Naive thymus-derived CD8-positive, alpha-beta T cell (primary cell): ENCODE measurements at regions not wholly inside any gene's neighbourhood (a gene's known extent, or its start where the extent isn't known, plus 50 kb on each side); places are given as distances from the start of the nearest gene placed in this dataset.

Experiments used
- ATAC-seq, 2 donors: fragments of 150-1000 bp; cut with Tn5 transposase in 1 of 2; sonication (Bioruptor Pico), chemical (Tn5 transposase) in 1 of 2; 1 replicate in 1 of 2; 2 replicates in 1 of 2; pipeline ENCODE4 v1.10.0; 2021; ENCODE audit warnings: mild to moderate bottlenecking in 2 of 2, moderate library complexity in 2 of 2
- POLR2A ChIA-PET: fragments of 350-600 bp; sonication (Branson Sonifier 250); formaldehyde crosslinking; loops from one replicate; lab custom pipeline; 2021; ENCODE audit warnings: antibody characterized with exemption; lab: Charles Lee
- DNase-seq, 10 donors: peaks; one replicate each; pipeline versions ENCODE4 v3.0.0 to v3.0.0-alpha.2; 2020 to 2022
- H3K27ac Mint-ChIP-seq, 10 donors: one replicate each; pipeline ENCODE4 v1.8.0; 2020 to 2022; ENCODE audit warnings: mild to moderate bottlenecking in 10 of 10, mixed read lengths in 10 of 10, moderate library complexity in 4 of 10, inconsistent platforms in 1 of 10
- H3K27me3 Mint-ChIP-seq, 5 donors: one replicate each; pipeline ENCODE4 v1.8.0; 2021 to 2022; ENCODE audit warnings: mixed read lengths in 5 of 5
- H3K36me3 Mint-ChIP-seq, 3 donors: one replicate each; pipeline ENCODE4 v1.8.0; 2020 to 2022; ENCODE audit warnings: mixed read lengths in 3 of 3, mild to moderate bottlenecking in 2 of 3, inconsistent platforms in 1 of 3
- H3K4me1 Mint-ChIP-seq, 4 donors: one replicate each; pipeline ENCODE4 v1.8.0; 2021 to 2022; ENCODE audit warnings: mixed read lengths in 4 of 4
- H3K4me3 Mint-ChIP-seq, 10 donors: one replicate each; pipeline ENCODE4 v1.8.0; 2020 to 2022; ENCODE audit warnings: mild to moderate bottlenecking in 10 of 10, mixed read lengths in 10 of 10, moderate library complexity in 6 of 10, inconsistent platforms in 1 of 10
- H3K9me3 Mint-ChIP-seq, 9 donors: one replicate each; pipeline ENCODE4 v1.8.0; 2020 to 2022; ENCODE audit warnings: mixed read lengths in 9 of 9, mild to moderate bottlenecking in 3 of 9, inconsistent platforms in 1 of 9, moderate library complexity in 1 of 9

- DNase-seq (no peak), ATAC-seq (no peak)
- no peaks in the 10 kb centered on the region for H3K36me3 Mint-ChIP-seq
- POLR2A ChIA-PET = no interaction called here
- no peak overlapping the region for H3K27ac Mint-ChIP-seq
- peaks cover 13 to 43% (median 19%) of the 10 kb centered on the region in 5 donors for H3K27me3 Mint-ChIP-seq
- H3K9me3 Mint-ChIP-seq = no peaks in the 10 kb centered on the region
- H3K4me1 Mint-ChIP-seq = no peaks in the 10 kb centered on the region
- no peak overlapping the region for H3K4me3 Mint-ChIP-seq
Observed at GRCh38 chr15:62591842-62592838, 427.1 kb upstream of the C2CD4B start.

- no peak overlapping the region for H3K4me3 Mint-ChIP-seq
- POLR2A ChIA-PET = interaction anchor here (0.5 kb wide), 1 partner anchor 10 kb away, joined by 3 read pairs; no protein-coding TSS in a partner anchor
- no peak for DNase-seq
- no peaks in the 10 kb centered on the region for H3K4me1 Mint-ChIP-seq
- no peak overlapping the region for H3K27ac Mint-ChIP-seq
- no peaks in the 10 kb centered on the region for H3K9me3 Mint-ChIP-seq
- no peaks in the 10 kb centered on the region for H3K36me3 Mint-ChIP-seq
- H3K27me3 Mint-ChIP-seq = peaks cover 11 to 43% (median 19%) of the 10 kb centered on the region in 5 donors
- no peak for ATAC-seq
Observed at GRCh38 chr15:62592920-62593319, 427.8 kb upstream of the C2CD4B start.

- POLR2A ChIA-PET = interaction anchor here (0.5 kb wide), 1 partner anchor 9 kb away, joined by 3 read pairs; no protein-coding TSS in a partner anchor
- H3K4me3 Mint-ChIP-seq = no peak overlapping the region
- peaks cover 11 to 43% (median 24%) of the 10 kb centered on the region in 5 donors for H3K27me3 Mint-ChIP-seq
- no peaks in the 10 kb centered on the region for H3K36me3 Mint-ChIP-seq
- no peak for DNase-seq
- H3K9me3 Mint-ChIP-seq = no peaks in the 10 kb centered on the region
- no peak for ATAC-seq
- H3K27ac Mint-ChIP-seq = no peak overlapping the region
- H3K4me1 Mint-ChIP-seq = no peaks in the 10 kb centered on the region
Observed at GRCh38 chr15:62593681-62594399, 428.8 kb upstream of the C2CD4B start.

GRCh38 chr15:62598217-62598616 is 433.1 kb upstream of the C2CD4B start:
- DNase-seq (no peak), ATAC-seq (no peak)
- POLR2A ChIA-PET = no interaction called here
- no peak overlapping the region for H3K4me3 Mint-ChIP-seq
- H3K27me3 Mint-ChIP-seq = peaks cover 8 to 34% (median 18%) of the 10 kb centered on the region in 5 donors
- H3K27ac Mint-ChIP-seq = no peak overlapping the region
- H3K9me3 Mint-ChIP-seq = no peaks in the 10 kb centered on the region
- H3K36me3 Mint-ChIP-seq = no peaks in the 10 kb centered on the region
- H3K4me1 Mint-ChIP-seq = no peaks in the 10 kb centered on the region

GRCh38 chr15:62599791-62600777 is 435.0 kb upstream of the C2CD4B start:
- no peaks in the 10 kb centered on the region for H3K9me3 Mint-ChIP-seq
- H3K36me3 Mint-ChIP-seq = no peaks in the 10 kb centered on the region
- H3K4me3 Mint-ChIP-seq = no peak overlapping the region
- H3K4me1 Mint-ChIP-seq = no peaks in the 10 kb centered on the region
- ATAC-seq (no peak), DNase-seq (no peak)
- H3K27ac Mint-ChIP-seq = no peak overlapping the region
- POLR2A ChIA-PET = no interaction called here
- peaks cover 1 to 19% (median 13%) of the 10 kb centered on the region in 5 donors for H3K27me3 Mint-ChIP-seq

GRCh38 chr15:62601777-62602545 is 436.9 kb upstream of the C2CD4B start:
- no peaks in the 10 kb centered on the region for H3K4me1 Mint-ChIP-seq
- peaks cover 1 to 17% (median 10%) of the 10 kb centered on the region in 5 donors for H3K27me3 Mint-ChIP-seq
- no peak for ATAC-seq
- POLR2A ChIA-PET = interaction anchor here (0.6 kb wide), 1 partner anchor 9 kb away, joined by 3 read pairs; no protein-coding TSS in a partner anchor
- H3K27ac Mint-ChIP-seq = no peak overlapping the region
- DNase-seq = no peak
- H3K4me3 Mint-ChIP-seq = no peak overlapping the region
- H3K9me3 Mint-ChIP-seq = no peaks in the 10 kb centered on the region
- H3K36me3 Mint-ChIP-seq = no peaks in the 10 kb centered on the region

- Mint-ChIP-seq H3K4me3 (no peak overlapping the region), H3K27me3 (peaks cover 3 to 20% (median 16%) of the 10 kb centered on the region in 5 donors), H3K4me1 (no peaks in the 10 kb centered on the region), H3K9me3 (no peaks in the 10 kb centered on the region), H3K27ac (no peak overlapping the region), H3K36me3 (no peaks in the 10 kb centered on the region)
- ATAC-seq (no peak), DNase-seq (no peak)
- POLR2A ChIA-PET = no interaction called here
Observed at GRCh38 chr15:62603742-62604141, 438.7 kb upstream of the C2CD4B start.

- POLR2A ChIA-PET = no interaction called here
- DNase-seq = no peak
- Mint-ChIP-seq H3K27ac (no peak overlapping the region), H3K4me3 (no peak overlapping the region), H3K9me3 (no peaks in the 10 kb centered on the region), H3K27me3 (peaks cover 2 to 18% (median 11%) of the 10 kb centered on the region in 5 donors), H3K36me3 (no peaks in the 10 kb centered on the region), H3K4me1 (no peaks in the 10 kb centered on the region)
- ATAC-seq = no peak
Observed at GRCh38 chr15:62605282-62605681, 437.3 kb upstream of the TPM1 start.

- Mint-ChIP-seq H3K36me3 (no peaks in the 10 kb centered on the region), H3K9me3 (no peaks in the 10 kb centered on the region), H3K4me3 (no peak overlapping the region), H3K27ac (no peak overlapping the region), H3K4me1 (no peaks in the 10 kb centered on the region), H3K27me3 (peaks cover 2 to 27% (median 18%) of the 10 kb centered on the region in 5 donors)
- POLR2A ChIA-PET = no interaction called here
- no peak for ATAC-seq
- no peak for DNase-seq
Observed at GRCh38 chr15:62606376-62607113, 436.0 kb upstream of the TPM1 start.

- H3K9me3 Mint-ChIP-seq = no peaks in the 10 kb centered on the region
- no peak for DNase-seq
- no peaks in the 10 kb centered on the region for H3K4me1 Mint-ChIP-seq
- no peaks in the 10 kb centered on the region for H3K36me3 Mint-ChIP-seq
- POLR2A ChIA-PET = no interaction called here
- peaks cover 2 to 29% (median 19%) of the 10 kb centered on the region in 5 donors for H3K27me3 Mint-ChIP-seq
- H3K27ac Mint-ChIP-seq = no peak overlapping the region
- ATAC-seq = no peak
- H3K4me3 Mint-ChIP-seq = no peak overlapping the region
Observed at GRCh38 chr15:62607114-62607462, 435.5 kb upstream of the TPM1 start.

GRCh38 chr15:62607643-62608042 is 434.9 kb upstream of the TPM1 start:
- DNase-seq (no peak), ATAC-seq (no peak)
- Mint-ChIP-seq H3K36me3 (no peaks in the 10 kb centered on the region), H3K9me3 (no peaks in the 10 kb centered on the region), H3K4me1 (no peaks in the 10 kb centered on the region), H3K27ac (no peak overlapping the region), H3K4me3 (no peak overlapping the region), H3K27me3 (peaks cover 2 to 31% (median 20%) of the 10 kb centered on the region in 5 donors)
- POLR2A ChIA-PET = no interaction called here
